ENCODE measurements at regions not wholly inside any gene's neighbourhood (a gene's known extent, or its start where the extent isn't known, plus 50 kb on each side); places are given as distances from the start of the nearest gene placed in this dataset.

DNA sequence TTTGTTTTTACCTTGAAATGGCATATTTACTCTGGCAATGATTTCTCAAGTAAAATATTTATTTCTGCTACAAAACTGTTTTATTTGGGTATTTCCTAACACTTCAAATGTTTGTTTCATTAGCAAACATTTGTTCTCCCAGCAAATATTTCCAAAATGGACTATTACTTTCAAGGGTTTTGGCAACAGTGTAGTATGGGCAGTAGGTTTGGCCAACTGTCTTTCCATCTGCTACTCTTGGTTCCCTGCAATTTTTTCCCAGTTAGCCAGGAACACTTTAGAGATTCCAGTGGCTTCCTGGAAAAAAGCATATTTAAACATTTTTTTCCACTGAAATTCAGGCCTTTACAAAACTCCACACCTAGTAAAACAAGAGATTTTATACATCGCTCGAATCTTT is 466.6 kb downstream of the SLITRK6 start:
- Histone ChIP-seq H3K4me3 (ENCODE audit: low read length) (no peak overlapping the region), H3K9ac (ENCODE audit: low read length) (no peak overlapping the region), H3K27ac (ENCODE audit: low read length) (no peak overlapping the region), H2AFZ (ENCODE audit: low read length) (no peak overlapping the region), H3K79me2 (ENCODE audit: low read length) (no peaks in the 10 kb centered on the region), H3K9me3 (ENCODE audit: low read length) (no peaks in the 10 kb centered on the region), H4K20me1 (ENCODE audit: insufficient read depth, low read depth, low read length) (no peaks in the 10 kb centered on the region), H3K9me2 (replicated peaks; ENCODE audit: insufficient read depth, low read length) (no peaks in the 10 kb centered on the region), H3K4me2 (ENCODE audit: low read depth, low read length, poor library complexity, severe bottlenecking) (no peak overlapping the region), H3K36me3 (ENCODE audit: insufficient read depth, low read length) (no peaks in the 10 kb centered on the region), H3K4me1 (ENCODE audit: low read length) (no peaks in the 10 kb centered on the region; the same call in 1 of the 2 replicates), H3K27me3 (ENCODE audit: low read length) (no peaks in the 10 kb centered on the region)
- DNase-seq = no peak

DNA sequence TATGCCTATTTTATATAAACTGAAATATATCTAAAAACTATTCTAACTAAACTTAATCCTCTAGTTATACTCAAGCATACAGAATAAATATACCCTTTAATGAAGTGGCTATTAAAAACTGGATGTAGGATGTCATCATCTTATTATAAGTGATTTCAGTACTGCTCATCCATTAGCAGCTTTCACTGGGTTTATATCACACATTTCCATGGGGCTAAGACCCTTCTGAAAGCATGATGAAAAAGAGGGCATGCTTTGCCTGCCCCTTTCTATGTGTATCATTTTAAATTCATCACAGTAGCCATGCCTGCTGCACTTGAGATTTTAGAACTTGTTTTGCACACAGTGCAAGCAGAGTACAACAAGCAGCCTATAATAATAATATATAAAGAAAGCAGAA is 477.5 kb downstream of the SLITRK6 start:
- H3K36me3 ChIP-seq (ENCODE audit: insufficient read depth, low read length) = no peaks in the 10 kb centered on the region
- H3K4me1 ChIP-seq (ENCODE audit: low read length) = peaks cover 5% of the 10 kb centered on the region
- H4K20me1 ChIP-seq (ENCODE audit: insufficient read depth, low read depth, low read length) = no peaks in the 10 kb centered on the region
- no peak overlapping the region for H3K27ac ChIP-seq (ENCODE audit: low read length)
- H3K79me2 ChIP-seq (ENCODE audit: low read length) = no peaks in the 10 kb centered on the region
- H3K27me3 ChIP-seq (ENCODE audit: low read length) = no peaks in the 10 kb centered on the region
- H2AFZ ChIP-seq (ENCODE audit: low read length) = peak overlapping the region; percentile 84
- no peaks in the 10 kb centered on the region for H3K9me2 ChIP-seq (replicated peaks; ENCODE audit: insufficient read depth, low read length)
- DNase-seq = no peak
- H3K4me2 ChIP-seq (ENCODE audit: low read depth, low read length, poor library complexity, severe bottlenecking) = no peak overlapping the region
- H3K9ac ChIP-seq (ENCODE audit: low read length) = no peak overlapping the region
- H3K9me3 ChIP-seq (ENCODE audit: low read length) = 0 out of 2 replicates have a peak, but pooled peaks cover 2% of the 10 kb centered on the region
- no peak overlapping the region for H3K4me3 ChIP-seq (ENCODE audit: low read length)

DNA sequence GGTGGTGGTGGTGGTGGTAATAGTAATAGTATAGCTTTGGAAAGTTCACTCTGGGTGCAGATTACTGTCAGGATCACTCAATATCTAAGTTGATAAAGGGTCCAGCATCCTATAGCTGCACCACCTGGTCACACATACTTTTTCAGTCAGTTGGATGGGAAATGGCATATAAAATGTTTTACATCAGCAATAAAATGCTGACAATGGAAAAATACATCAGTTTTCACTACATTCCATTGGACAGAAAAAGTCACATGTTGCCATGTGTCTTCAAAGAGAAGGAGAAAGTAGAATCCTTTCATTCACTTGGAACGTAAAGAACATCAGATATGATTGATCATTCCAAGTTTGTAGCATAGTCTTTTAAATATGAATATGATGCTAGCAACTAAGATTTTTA is 481.4 kb downstream of the SLITRK6 start:
- Histone ChIP-seq H3K4me1 (ENCODE audit: low read length) (peaks cover 14% of the 10 kb centered on the region), H3K4me3 (ENCODE audit: low read length) (no peak overlapping the region), H3K9ac (ENCODE audit: low read length) (no peak overlapping the region), H2AFZ (ENCODE audit: low read length) (peak overlapping the region; percentile 88), H3K9me3 (ENCODE audit: low read length) (no peaks in the 10 kb centered on the region), H3K9me2 (replicated peaks; ENCODE audit: insufficient read depth, low read length) (no peaks in the 10 kb centered on the region), H3K27me3 (ENCODE audit: low read length) (no peaks in the 10 kb centered on the region), H4K20me1 (ENCODE audit: insufficient read depth, low read depth, low read length) (no peaks in the 10 kb centered on the region), H3K27ac (ENCODE audit: low read length) (no peak overlapping the region), H3K36me3 (ENCODE audit: insufficient read depth, low read length) (no peaks in the 10 kb centered on the region), H3K4me2 (ENCODE audit: low read depth, low read length, poor library complexity, severe bottlenecking) (no peak overlapping the region), H3K79me2 (ENCODE audit: low read length) (no peaks in the 10 kb centered on the region)
- no peak for DNase-seq

- peaks cover 19% of the 10 kb centered on the region for H3K4me1 ChIP-seq (ENCODE audit: low read length)
These were observed 482.7 kb downstream of the SLITRK6 start for GRCh38 chr13:85316506-85317025.

GRCh38 chr13:85314686-85315085 is 484.5 kb downstream of the SLITRK6 start:
- H3K4me1 ChIP-seq (ENCODE audit: low read length) = peaks cover 19% of the 10 kb centered on the region
- no peaks in the 10 kb centered on the region for H3K27me3 ChIP-seq (ENCODE audit: low read length)
- no peaks in the 10 kb centered on the region for H3K36me3 ChIP-seq (ENCODE audit: insufficient read depth, low read length)
- no peak overlapping the region for H3K9ac ChIP-seq (ENCODE audit: low read length)
- no peaks in the 10 kb centered on the region for H4K20me1 ChIP-seq (ENCODE audit: insufficient read depth, low read depth, low read length)
- DNase-seq = no peak
- peak overlapping the region; percentile 98 for H2AFZ ChIP-seq (ENCODE audit: low read length)
- 0 out of 2 replicates have a peak overlapping the region, but pooled peaks have one; percentile 6 for H3K27ac ChIP-seq (ENCODE audit: low read length)
- no peaks in the 10 kb centered on the region for H3K9me2 ChIP-seq (replicated peaks; ENCODE audit: insufficient read depth, low read length)
- H3K79me2 ChIP-seq (ENCODE audit: low read length) = no peaks in the 10 kb centered on the region
- H3K9me3 ChIP-seq (ENCODE audit: low read length) = 0 out of 2 replicates have a peak, but pooled peaks cover 3% of the 10 kb centered on the region
- no peak overlapping the region for H3K4me2 ChIP-seq (ENCODE audit: low read depth, low read length, poor library complexity, severe bottlenecking)
- no peak overlapping the region for H3K4me3 ChIP-seq (ENCODE audit: low read length)

More at GRCh38 chr13:85316506-85317025, 482.7 kb downstream of the SLITRK6 start:
- H3K4me3 ChIP-seq (ENCODE audit: low read length) = peak overlapping the region; percentile 23; the same call in 1 of the 2 replicates
- 0 out of 2 replicates have a peak overlapping the region, but pooled peaks have one; percentile 22 for H3K27ac ChIP-seq (ENCODE audit: low read length)
- H3K79me2 ChIP-seq (ENCODE audit: low read length) = no peaks in the 10 kb centered on the region
- H2AFZ ChIP-seq (ENCODE audit: low read length) = peak overlapping the region; percentile 88
- peak overlapping the region; percentile 36 for H3K4me2 ChIP-seq (ENCODE audit: low read depth, low read length, poor library complexity, severe bottlenecking)
- DNase-seq = peak; percentile 64
- no peaks in the 10 kb centered on the region for H3K9me3 ChIP-seq (ENCODE audit: low read length)
- H3K36me3 ChIP-seq (ENCODE audit: insufficient read depth, low read length) = no peaks in the 10 kb centered on the region
- peak overlapping the region; percentile 31 for H3K9ac ChIP-seq (ENCODE audit: low read length)
- no peaks in the 10 kb centered on the region for H3K27me3 ChIP-seq (ENCODE audit: low read length)
- no peaks in the 10 kb centered on the region for H3K9me2 ChIP-seq (replicated peaks; ENCODE audit: insufficient read depth, low read length)
- no peaks in the 10 kb centered on the region for H4K20me1 ChIP-seq (ENCODE audit: insufficient read depth, low read depth, low read length)

DNA sequence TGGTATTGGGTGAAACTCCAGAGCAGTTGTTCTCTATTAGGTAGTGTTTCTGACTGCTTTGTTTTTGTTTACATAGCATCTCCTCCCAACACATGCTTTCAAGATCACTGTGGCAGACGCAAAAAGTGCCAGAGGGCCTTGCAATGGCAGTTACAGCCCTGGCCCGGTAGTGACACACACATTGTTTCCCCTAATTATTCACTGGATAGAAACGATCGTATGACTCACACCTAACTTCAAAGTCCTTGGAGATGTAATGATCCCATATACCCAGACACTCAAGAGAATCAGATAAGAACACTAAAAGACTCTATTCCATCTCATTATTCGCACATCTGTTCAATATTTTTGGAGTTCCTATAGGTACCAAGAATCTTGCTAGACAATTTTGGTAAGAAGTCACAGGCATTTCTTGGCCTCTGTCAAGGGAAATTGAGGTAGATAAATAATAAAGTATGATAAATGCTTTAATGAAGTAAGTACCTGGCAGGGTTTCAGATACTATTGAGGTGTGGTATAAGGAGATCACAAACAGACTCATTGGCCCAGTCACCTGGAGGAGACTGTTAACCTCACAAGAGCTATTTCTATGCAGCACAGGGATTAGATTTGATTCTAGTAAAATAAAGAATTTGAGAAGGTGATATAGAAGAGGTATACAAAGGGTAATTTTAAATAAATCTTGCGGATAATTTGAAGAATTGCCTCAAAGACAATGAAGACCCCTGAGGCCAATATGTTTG is 485.3 kb downstream of the SLITRK6 start:
- H3K4me2 ChIP-seq (ENCODE audit: low read depth, low read length, poor library complexity, severe bottlenecking) = no peak overlapping the region
- no peaks in the 10 kb centered on the region for H3K9me2 ChIP-seq (replicated peaks; ENCODE audit: insufficient read depth, low read length)
- no peaks in the 10 kb centered on the region for H4K20me1 ChIP-seq (ENCODE audit: insufficient read depth, low read depth, low read length)
- no peak overlapping the region for H3K9ac ChIP-seq (ENCODE audit: low read length)
- peak overlapping the region; percentile 98 for H2AFZ ChIP-seq (ENCODE audit: low read length)
- H3K4me1 ChIP-seq (ENCODE audit: low read length) = peaks cover 19% of the 10 kb centered on the region
- no peak for DNase-seq
- H3K27ac ChIP-seq (ENCODE audit: low read length) = 0 out of 2 replicates have a peak overlapping the region, but pooled peaks have one; percentile 6
- no peaks in the 10 kb centered on the region for H3K79me2 ChIP-seq (ENCODE audit: low read length)
- no peaks in the 10 kb centered on the region for H3K36me3 ChIP-seq (ENCODE audit: insufficient read depth, low read length)
- 0 out of 2 replicates have a peak, but pooled peaks cover 3% of the 10 kb centered on the region for H3K9me3 ChIP-seq (ENCODE audit: low read length)
- no peaks in the 10 kb centered on the region for H3K27me3 ChIP-seq (ENCODE audit: low read length)
- no peak overlapping the region for H3K4me3 ChIP-seq (ENCODE audit: low read length)

DNA sequence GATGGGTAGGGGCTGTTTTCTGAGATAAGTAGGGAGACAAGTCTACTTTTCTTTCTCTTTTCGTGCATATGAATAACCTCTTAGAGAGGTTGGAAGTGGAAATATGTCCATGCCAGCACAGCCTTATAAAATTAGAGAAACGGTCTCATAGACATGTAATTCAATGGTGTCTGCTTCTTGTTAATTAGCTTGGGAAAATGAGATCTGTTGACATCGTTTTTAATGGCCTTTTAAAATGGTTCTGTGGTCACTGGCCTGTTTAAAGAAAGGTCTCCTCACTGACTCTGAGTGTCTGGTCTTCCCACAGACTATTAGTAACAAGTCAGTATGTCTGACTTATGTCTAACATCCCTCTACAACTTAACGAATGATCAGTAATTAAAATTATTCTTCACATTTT is 487.1 kb downstream of the SLITRK6 start:
- H3K9me2 ChIP-seq (replicated peaks; ENCODE audit: insufficient read depth, low read length) = no peaks in the 10 kb centered on the region
- H3K36me3 ChIP-seq (ENCODE audit: insufficient read depth, low read length) = no peaks in the 10 kb centered on the region
- no peaks in the 10 kb centered on the region for H4K20me1 ChIP-seq (ENCODE audit: insufficient read depth, low read depth, low read length)
- peaks cover 17% of the 10 kb centered on the region for H3K4me1 ChIP-seq (ENCODE audit: low read length)
- peak overlapping the region; percentile 97 for H2AFZ ChIP-seq (ENCODE audit: low read length)
- H3K4me3 ChIP-seq (ENCODE audit: low read length) = no peak overlapping the region
- no peak for DNase-seq
- H3K9ac ChIP-seq (ENCODE audit: low read length) = no peak overlapping the region
- no peak overlapping the region for H3K27ac ChIP-seq (ENCODE audit: low read length)
- 0 out of 2 replicates have a peak, but pooled peaks cover 3% of the 10 kb centered on the region for H3K9me3 ChIP-seq (ENCODE audit: low read length)
- no peaks in the 10 kb centered on the region for H3K27me3 ChIP-seq (ENCODE audit: low read length)
- no peaks in the 10 kb centered on the region for H3K79me2 ChIP-seq (ENCODE audit: low read length)
- no peak overlapping the region for H3K4me2 ChIP-seq (ENCODE audit: low read depth, low read length, poor library complexity, severe bottlenecking)

GRCh38 chr13:85303630-85304029 is 495.6 kb downstream of the SLITRK6 start:
- H3K36me3 ChIP-seq (ENCODE audit: insufficient read depth, low read length) = no peaks in the 10 kb centered on the region
- no peak overlapping the region for H3K4me2 ChIP-seq (ENCODE audit: low read depth, low read length, poor library complexity, severe bottlenecking)
- H3K9me2 ChIP-seq (replicated peaks; ENCODE audit: insufficient read depth, low read length) = no peaks in the 10 kb centered on the region; the same call in 1 of the 2 replicates
- H4K20me1 ChIP-seq (ENCODE audit: insufficient read depth, low read depth, low read length) = no peaks in the 10 kb centered on the region
- no peaks in the 10 kb centered on the region for H3K79me2 ChIP-seq (ENCODE audit: low read length)
- H3K4me3 ChIP-seq (ENCODE audit: low read length) = no peak overlapping the region
- no peak for DNase-seq
- peak overlapping the region; percentile 55 for H2AFZ ChIP-seq (ENCODE audit: low read length)
- H3K9ac ChIP-seq (ENCODE audit: low read length) = no peak overlapping the region
- H3K9me3 ChIP-seq (ENCODE audit: low read length) = no peaks in the 10 kb centered on the region
- no peak overlapping the region for H3K27ac ChIP-seq (ENCODE audit: low read length)
- no peaks in the 10 kb centered on the region for H3K27me3 ChIP-seq (ENCODE audit: low read length)
- peaks cover 3% of the 10 kb centered on the region; the same call in 1 of the 2 replicates for H3K4me1 ChIP-seq (ENCODE audit: low read length)
